NT2/D1 (cell line): ENCODE measurements at regions not wholly inside any gene's neighbourhood (a gene's known extent, or its start where the extent isn't known, plus 50 kb on each side); places are given as distances from the start of the nearest gene placed in this dataset.

ENCODE experiments used
- DNase-seq: peaks from one replicate; pipeline ENCODE4 v3.0.0-alpha.2; 2011; ENCODE audit warnings: low read depth, low spot score
- H3K27me3 ChIP-seq: 2 replicates; pipeline ENCODE4 v1.6.0; 2011; ENCODE audit warnings: mild to moderate bottlenecking; ENCODE audit not compliant: insufficient read length, insufficient read depth
- H3K36me3 ChIP-seq: 2 replicates; pipeline ENCODE4 v1.6.1; 2011; ENCODE audit warnings: mild to moderate bottlenecking, low read length, mixed read lengths; ENCODE audit not compliant: insufficient read depth, insufficient read length
- H3K4me1 ChIP-seq: 2 replicates; pipeline ENCODE4 v1.5.1; 2011; ENCODE audit not compliant: insufficient read depth, insufficient read length
- H3K4me3 ChIP-seq: 2 replicates; pipeline ENCODE4 v1.5.1; 2011; ENCODE audit warnings: low read depth; ENCODE audit not compliant: insufficient read length
- H3K9ac ChIP-seq: 2 replicates; pipeline ENCODE4 v1.6.0; 2011; ENCODE audit warnings: low read depth; ENCODE audit not compliant: insufficient read length
- H3K9me3 ChIP-seq: 2 replicates; pipeline ENCODE4 v1.5.1; 2011; ENCODE audit warnings: mild to moderate bottlenecking, low read length; ENCODE audit not compliant: insufficient read depth
- SUZ12 ChIP-seq: IDR thresholded peaks from 2 replicates; pipeline ENCODE4 v1.6.1; 2011; ENCODE audit not compliant: insufficient read length, insufficient read depth; ENCODE audit errors: extremely low read depth
- YY1 ChIP-seq: IDR thresholded peaks from 2 replicates; pipeline ENCODE4 v1.6.1; 2011; ENCODE audit not compliant: insufficient read length, insufficient read depth
- ZNF274 ChIP-seq: IDR thresholded peaks from 2 replicates; pipeline ENCODE4 v1.6.1; 2011; ENCODE audit warnings: mild to moderate bottlenecking, low read depth, low read length

GRCh38 chr5:114952876-114953275 is 216.8 kb downstream of the TRIM36 start:
- no peak overlapping the region for H3K9ac ChIP-seq
- H3K36me3 ChIP-seq = no peaks in the 10 kb centered on the region
- H3K9me3 ChIP-seq = no peaks in the 10 kb centered on the region
- TF ChIP-seq SUZ12 = no peak
- H3K4me3 ChIP-seq = no peak overlapping the region
- no peaks in the 10 kb centered on the region for H3K4me1 ChIP-seq
- no peak for DNase-seq
- H3K27me3 ChIP-seq = no peaks in the 10 kb centered on the region

DNA sequence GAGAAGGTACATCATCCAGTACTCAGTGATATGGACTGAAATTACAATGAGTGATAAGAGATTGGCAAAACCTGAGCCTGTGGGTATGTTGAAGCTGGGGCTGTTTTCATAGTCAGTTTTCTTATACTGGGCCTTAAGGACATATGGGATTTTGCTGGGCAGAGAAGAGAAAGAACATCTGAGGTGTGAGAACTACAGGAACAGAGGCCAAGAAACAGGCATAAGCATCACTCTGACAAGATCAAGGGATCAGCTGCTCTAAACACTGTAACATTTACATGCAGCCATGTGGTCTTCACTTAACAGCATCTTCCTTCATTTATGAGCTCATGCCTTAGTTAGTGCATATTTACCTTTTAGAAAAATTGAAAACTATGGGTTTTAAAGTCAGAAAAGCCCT is 220.0 kb downstream of the TRIM36 start:
- Histone ChIP-seq H3K4me1 (no peaks in the 10 kb centered on the region), H3K36me3 (no peaks in the 10 kb centered on the region), H3K4me3 (no peak overlapping the region), H3K27me3 (no peaks in the 10 kb centered on the region), H3K9ac (no peak overlapping the region), H3K9me3 (no peaks in the 10 kb centered on the region)
- TF ChIP-seq YY1 = no peak
- TF ChIP-seq SUZ12 = no peak
- no peak for TF ChIP-seq ZNF274
- no peak for DNase-seq

GRCh38 chr5:114948986-114949621 is 220.6 kb downstream of the TRIM36 start:
- Histone ChIP-seq H3K9ac (no peak overlapping the region), H3K4me1 (no peaks in the 10 kb centered on the region), H3K36me3 (no peaks in the 10 kb centered on the region), H3K9me3 (no peaks in the 10 kb centered on the region), H3K27me3 (no peaks in the 10 kb centered on the region), H3K4me3 (no peak overlapping the region)
- DNase-seq = no peak
- TF ChIP-seq ZNF274 = no peak
- no peak for TF ChIP-seq YY1
- no peak for TF ChIP-seq SUZ12

DNA sequence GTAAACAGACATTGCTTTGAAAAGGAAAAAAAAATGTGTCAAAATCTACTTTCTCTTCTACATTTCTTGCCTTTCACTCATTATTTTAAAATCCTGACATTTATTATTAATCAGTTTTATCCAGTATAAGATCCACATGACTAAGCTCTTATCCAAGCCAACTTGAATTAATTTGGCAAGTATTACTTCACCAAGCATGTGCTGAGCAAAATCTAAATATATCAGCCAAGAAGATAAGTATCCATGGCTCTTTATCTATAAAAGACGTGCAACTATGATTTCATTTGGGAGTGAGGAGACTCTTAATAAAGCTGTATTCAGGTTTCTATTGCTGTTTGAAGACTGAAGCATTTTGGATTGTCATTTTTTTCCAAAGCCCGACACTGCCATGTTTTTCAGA is 221.3 kb downstream of the TRIM36 start:
- TF ChIP-seq YY1 (no peak), SUZ12 (no peak), ZNF274 (no peak)
- Histone ChIP-seq H3K4me1 (no peaks in the 10 kb centered on the region), H3K9me3 (no peaks in the 10 kb centered on the region), H3K4me3 (no peak overlapping the region), H3K27me3 (no peaks in the 10 kb centered on the region), H3K9ac (no peak overlapping the region), H3K36me3 (no peaks in the 10 kb centered on the region)
- DNase-seq = no peak

- peaks cover 17% of the 10 kb centered on the region; the same call in 1 of the 2 replicates for H3K9me3 ChIP-seq
- H3K9ac ChIP-seq = no peak overlapping the region
- H3K4me3 ChIP-seq = no peak overlapping the region
- no peaks in the 10 kb centered on the region for H3K4me1 ChIP-seq
- no peaks in the 10 kb centered on the region for H3K36me3 ChIP-seq
- no peak for DNase-seq
- TF ChIP-seq SUZ12 = no peak
- TF ChIP-seq YY1 = no peak
- TF ChIP-seq ZNF274 = no peak
- H3K27me3 ChIP-seq = no peaks in the 10 kb centered on the region
Measured at GRCh38 chr5:114940709-114941108, 229.0 kb downstream of the TRIM36 start.

DNA sequence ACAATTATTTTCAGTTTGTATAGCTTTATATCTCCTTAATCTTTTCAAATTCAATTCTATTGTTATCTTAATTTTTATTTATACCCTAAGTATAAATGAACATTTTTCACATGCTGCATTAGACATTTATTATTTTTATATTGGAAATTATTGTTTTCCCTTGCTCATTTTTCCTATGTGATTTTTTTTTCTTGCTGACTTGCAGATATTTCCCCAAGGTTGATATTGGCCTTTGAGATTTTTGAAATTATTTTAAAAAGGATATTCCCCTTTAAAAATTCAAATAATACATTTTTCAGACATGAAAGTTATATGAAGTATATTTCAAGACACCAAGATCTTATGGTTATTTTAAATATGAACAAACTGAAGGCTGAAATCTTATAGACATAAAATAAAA is 234.2 kb downstream of the TRIM36 start:
- no peaks in the 10 kb centered on the region for H3K36me3 ChIP-seq
- TF ChIP-seq ZNF274 = no peak
- no peak for TF ChIP-seq SUZ12
- H3K9ac ChIP-seq = no peak overlapping the region
- H3K4me3 ChIP-seq = no peak overlapping the region
- H3K9me3 ChIP-seq = peaks cover 17% of the 10 kb centered on the region; the same call in 1 of the 2 replicates
- H3K4me1 ChIP-seq = no peaks in the 10 kb centered on the region
- no peak for DNase-seq
- no peaks in the 10 kb centered on the region for H3K27me3 ChIP-seq

GRCh38 chr5:114928644-114929462 is 240.9 kb downstream of the TRIM36 start:
- Histone ChIP-seq H3K4me3 (no peak overlapping the region), H3K36me3 (no peaks in the 10 kb centered on the region), H3K9me3 (peaks cover 5% of the 10 kb centered on the region; the same call in 1 of the 2 replicates), H3K27me3 (no peaks in the 10 kb centered on the region), H3K9ac (no peak overlapping the region), H3K4me1 (no peaks in the 10 kb centered on the region)
- TF ChIP-seq SUZ12 = no peak
- no peak for TF ChIP-seq ZNF274
- TF ChIP-seq YY1 = no peak
- no peak for DNase-seq
